AG04450 (cell line): ENCODE measurements at regions not wholly inside any gene's neighbourhood (a gene's known extent, or its start where the extent isn't known, plus 50 kb on each side); places are given as distances from the start of the nearest gene placed in this dataset.

Source experiments
- CTCF ChIA-PET: fragments of 300-600, 350-600 bp; formaldehyde crosslinking; extraction: SDS; loops from one replicate; lab custom pipeline; 2022; ENCODE audit warnings: antibody characterized with exemption, inconsistent platforms; lab: Charles Lee
- POLR2A ChIA-PET: fragments of 350-600 bp; formaldehyde crosslinking; extraction: SDS; loops from one replicate; lab custom pipeline; 2021; ENCODE audit warnings: antibody characterized with exemption, inconsistent platforms; lab: Yijun Ruan, JAX
- DNase-seq: peaks from one replicate; pipeline ENCODE4 v3.0.0-alpha.2; 2011; ENCODE audit warnings: low read depth, low spot score
- H3K27ac ChIP-seq: one replicate; pipeline ENCODE4 v1.5.1; 2012; ENCODE audit warnings: low read depth, low read length, control low read depth
- H3K27me3 ChIP-seq: one replicate; pipeline ENCODE4 v1.6.0; 2012; ENCODE audit warnings: low read length; ENCODE audit not compliant: control insufficient read depth, insufficient read depth
- H3K4me3 ChIP-seq: 2 replicates; pipeline ENCODE4 v1.5.1; 2011; ENCODE audit warnings: mild to moderate bottlenecking, low read depth, low read length, control low read depth
- H3K9me3 ChIP-seq: 2 replicates; pipeline ENCODE4 v1.5.1; 2012; ENCODE audit warnings: low read length; ENCODE audit not compliant: control insufficient read depth, insufficient read depth
- TF ChIP-seq, protein P1 (sequence below): IDR thresholded peaks from 2 replicates; pipeline ENCODE4 v1.5.1; 2011; ENCODE audit warnings: low read depth, low read length, control low read depth, inconsistent platforms

DNA sequence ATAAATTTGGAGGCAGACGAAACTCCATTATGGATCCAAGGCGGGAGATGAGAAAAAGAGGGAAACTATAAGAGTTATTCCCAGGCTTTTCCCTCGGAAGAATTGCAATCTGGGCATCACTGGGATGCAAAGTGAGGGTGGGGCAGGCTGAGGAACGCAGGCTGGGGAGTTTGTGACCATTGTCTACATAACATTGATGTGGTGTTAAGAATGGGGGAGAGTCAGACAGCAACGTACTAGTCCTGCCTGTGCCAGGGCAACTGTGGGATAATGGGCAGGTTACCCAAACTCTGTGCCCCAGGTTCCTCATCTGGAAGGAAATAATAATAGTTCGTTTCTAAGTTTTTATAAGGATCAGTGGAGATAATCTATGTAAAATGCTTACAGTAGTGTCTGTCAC, 84.4 kb upstream of the SIX2 start:
- no peak for DNase-seq
- POLR2A ChIA-PET: no interaction called here
- Histone ChIP-seq H3K9me3 (no peaks in the 10 kb centered on the region), H3K4me3 (no peak overlapping the region), H3K27me3 (peaks cover 47% of the 10 kb centered on the region), H3K27ac (no peak overlapping the region)
- TF ChIP-seq, protein P1, sequence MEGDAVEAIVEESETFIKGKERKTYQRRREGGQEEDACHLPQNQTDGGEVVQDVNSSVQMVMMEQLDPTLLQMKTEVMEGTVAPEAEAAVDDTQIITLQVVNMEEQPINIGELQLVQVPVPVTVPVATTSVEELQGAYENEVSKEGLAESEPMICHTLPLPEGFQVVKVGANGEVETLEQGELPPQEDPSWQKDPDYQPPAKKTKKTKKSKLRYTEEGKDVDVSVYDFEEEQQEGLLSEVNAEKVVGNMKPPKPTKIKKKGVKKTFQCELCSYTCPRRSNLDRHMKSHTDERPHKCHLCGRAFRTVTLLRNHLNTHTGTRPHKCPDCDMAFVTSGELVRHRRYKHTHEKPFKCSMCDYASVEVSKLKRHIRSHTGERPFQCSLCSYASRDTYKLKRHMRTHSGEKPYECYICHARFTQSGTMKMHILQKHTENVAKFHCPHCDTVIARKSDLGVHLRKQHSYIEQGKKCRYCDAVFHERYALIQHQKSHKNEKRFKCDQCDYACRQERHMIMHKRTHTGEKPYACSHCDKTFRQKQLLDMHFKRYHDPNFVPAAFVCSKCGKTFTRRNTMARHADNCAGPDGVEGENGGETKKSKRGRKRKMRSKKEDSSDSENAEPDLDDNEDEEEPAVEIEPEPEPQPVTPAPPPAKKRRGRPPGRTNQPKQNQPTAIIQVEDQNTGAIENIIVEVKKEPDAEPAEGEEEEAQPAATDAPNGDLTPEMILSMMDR: no peak
- CTCF ChIA-PET: no interaction called here

DNA sequence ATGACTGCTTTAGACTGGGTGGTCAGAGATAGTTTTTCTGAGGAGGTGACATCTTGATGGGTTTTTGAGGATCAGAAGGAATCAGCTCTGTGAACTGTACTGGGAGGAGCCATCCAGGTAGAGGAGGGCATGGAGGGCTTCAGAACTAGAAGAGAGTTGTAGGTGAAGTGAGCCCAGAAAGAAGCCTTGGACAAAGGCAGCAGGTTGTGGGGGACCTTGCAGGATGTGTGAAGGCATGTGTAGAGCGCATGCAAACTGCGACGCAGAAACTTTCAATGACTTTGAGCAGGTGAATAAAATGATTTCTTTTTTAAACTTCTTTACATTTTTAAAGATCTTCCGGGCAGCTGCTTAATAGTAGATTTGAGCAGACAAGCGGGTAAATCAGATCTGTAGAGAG, 83.9 kb upstream of the SIX2 start:
- Histone ChIP-seq H3K4me3 (no peak overlapping the region), H3K27ac (no peak overlapping the region), H3K9me3 (no peaks in the 10 kb centered on the region), H3K27me3 (peaks cover 50% of the 10 kb centered on the region)
- DNase-seq: no peak
- CTCF ChIA-PET: no interaction called here
- POLR2A ChIA-PET: no interaction called here
- TF ChIP-seq, protein P1: no peak

DNA sequence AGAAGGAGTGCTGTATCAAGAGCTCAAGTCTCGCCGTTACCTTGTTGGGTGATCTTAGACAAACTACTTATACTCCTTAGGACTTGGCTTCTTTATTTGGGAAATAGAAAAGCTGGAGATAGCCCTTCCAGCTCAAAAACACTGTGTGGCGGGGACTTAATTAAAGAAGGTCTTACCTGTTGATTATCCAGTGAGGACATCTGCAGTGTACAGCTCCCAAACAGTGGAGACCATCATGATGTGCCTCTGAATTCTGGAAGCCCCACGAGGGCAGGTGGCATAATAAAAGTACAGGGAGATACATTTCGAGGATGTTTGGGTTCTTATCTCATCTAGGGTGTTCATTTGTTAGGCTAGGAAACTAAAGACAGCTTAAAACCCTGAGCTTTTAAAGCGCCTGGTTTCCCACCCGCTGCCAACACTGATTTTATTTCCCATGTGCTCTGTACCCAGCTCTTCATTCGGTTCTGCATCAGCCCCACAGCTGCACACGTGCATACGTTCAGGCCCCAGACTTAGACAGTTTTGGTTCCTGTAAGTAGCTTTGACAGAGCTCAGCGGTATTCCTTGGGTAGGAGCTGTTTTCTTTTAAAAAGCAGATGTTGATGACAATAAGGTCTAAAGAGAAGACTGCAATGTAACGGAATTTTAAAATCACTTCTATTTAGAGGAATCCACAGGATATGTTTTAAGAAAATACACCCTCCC, 80.5 kb upstream of the SIX2 start:
- no peak overlapping the region for H3K27ac ChIP-seq
- no peaks in the 10 kb centered on the region for H3K9me3 ChIP-seq
- ChIA-PET CTCF (interaction anchor here (1.4 kb wide), 1 partner anchor 405 kb away, joined by 4 read pairs; no protein-coding TSS in a partner anchor), POLR2A (no interaction called here)
- no peak for DNase-seq
- H3K4me3 ChIP-seq: no peak overlapping the region
- peaks cover 38% of the 10 kb centered on the region for H3K27me3 ChIP-seq
- TF ChIP-seq, protein P1: no peak

DNA sequence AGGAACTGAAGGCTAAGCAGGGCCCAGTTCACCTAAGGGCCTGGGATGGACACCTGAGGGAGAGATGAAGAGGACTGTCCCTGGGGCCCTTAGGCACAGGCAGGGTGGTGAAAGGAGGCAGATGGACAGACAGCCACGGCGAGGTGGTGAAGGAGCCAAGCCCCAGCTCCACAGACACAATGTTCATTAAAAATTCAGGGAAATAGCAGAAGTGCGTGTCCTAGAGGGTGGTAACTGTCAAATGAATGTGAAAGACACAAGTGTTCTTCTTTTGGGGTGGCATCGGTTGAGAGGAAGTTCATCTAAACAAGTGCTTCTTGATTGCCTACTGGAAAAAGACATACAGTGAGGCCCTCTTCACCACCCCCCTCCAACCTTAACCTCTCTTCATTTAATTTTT, 76.2 kb upstream of the SIX2 start:
- H3K27ac ChIP-seq: no peak overlapping the region
- ChIA-PET POLR2A (no interaction called here), CTCF (no interaction called here)
- peaks cover 27% of the 10 kb centered on the region for H3K27me3 ChIP-seq
- no peak for DNase-seq
- TF ChIP-seq, protein P1: no peak
- no peaks in the 10 kb centered on the region for H3K9me3 ChIP-seq
- H3K4me3 ChIP-seq: no peak overlapping the region

DNA sequence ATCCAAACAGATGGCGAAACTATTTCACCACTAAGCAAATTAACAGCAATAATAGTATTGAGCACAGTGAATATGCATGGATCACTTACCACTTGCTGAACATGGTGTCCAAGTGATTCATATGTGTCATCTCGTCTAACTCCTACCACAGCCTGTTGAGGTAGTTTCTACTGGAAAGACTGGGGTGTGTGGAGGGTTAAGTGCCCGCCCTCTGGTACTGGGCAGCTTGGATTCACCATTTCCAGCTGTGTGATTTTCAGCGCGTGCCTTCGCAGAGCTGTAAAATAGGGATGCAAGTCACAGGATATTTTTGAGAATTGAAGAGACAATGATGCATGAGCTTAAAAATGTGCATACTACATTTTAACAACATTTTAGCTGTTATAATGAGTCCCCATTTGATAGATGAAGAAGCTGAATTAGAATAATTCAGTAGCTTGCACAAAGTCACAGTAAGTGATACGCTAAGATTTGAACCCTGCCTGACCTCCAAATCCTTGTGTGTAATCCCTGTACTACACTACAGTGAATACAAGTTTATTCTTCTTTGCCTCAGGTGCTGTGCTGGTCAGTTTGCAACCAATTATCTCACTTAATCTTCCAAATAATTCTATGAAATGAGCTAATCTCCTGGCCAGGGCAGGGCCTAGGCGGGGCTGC, 75.2 kb upstream of the SIX2 start:
- H3K27ac ChIP-seq: no peak overlapping the region
- no peak for DNase-seq
- ChIA-PET POLR2A (no interaction called here), CTCF (interaction anchor here (1.2 kb wide), 1 partner anchor 410 kb away, joined by 3 read pairs; no protein-coding TSS in a partner anchor)
- H3K27me3 ChIP-seq: peaks cover 20% of the 10 kb centered on the region
- no peak overlapping the region for H3K4me3 ChIP-seq
- H3K9me3 ChIP-seq: no peaks in the 10 kb centered on the region
- TF ChIP-seq, protein P1: no peak
